ENCODE measurements at regions not wholly inside any gene's neighbourhood (a gene's known extent, or its start where the extent isn't known, plus 50 kb on each side); places are given as distances from the start of the nearest gene placed in this dataset.

- TF ChIP-seq ZFX (IDR thresholded peaks at IDR 0.05; ENCODE audit: borderline replicate concordance) = no peak
- no peak for TF ChIP-seq CTCF (IDR thresholded peaks at IDR 0.05)
These were observed 378.9 kb downstream of the PPP1R2C start for GRCh38 chrX:42398967-42399631.

Data from 22Rv1 (cell line).